ENCODE measurements at regions not wholly inside any gene's neighbourhood (a gene's known extent, or its start where the extent isn't known, plus 50 kb on each side); places are given as distances from the start of the nearest gene placed in this dataset.

DNA sequence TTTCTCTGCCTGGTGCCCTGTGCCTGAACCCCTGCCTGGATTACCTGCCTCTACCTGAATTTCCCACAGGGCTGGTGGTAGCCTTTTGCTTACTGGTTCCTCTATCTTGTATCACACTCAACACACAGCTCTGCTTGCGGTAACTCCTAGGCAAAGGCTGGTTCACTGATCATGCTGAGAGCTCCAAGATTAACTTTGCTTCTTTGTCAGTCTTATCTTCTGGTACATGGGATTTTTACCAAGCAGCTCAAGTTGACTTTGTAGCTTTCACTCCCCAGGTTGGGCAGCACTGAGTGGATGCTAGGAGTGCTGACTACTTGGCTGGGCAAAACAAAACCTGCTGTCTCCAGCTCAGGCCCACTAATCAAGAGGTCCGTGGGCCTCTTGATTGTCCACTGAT is 145.9 kb upstream of the GLRA1 start:
- H3K9me3 ChIP-seq = no peaks in the 10 kb centered on the region
- no peak overlapping the region for H3K27ac ChIP-seq
- H3K27me3 ChIP-seq = no peaks in the 10 kb centered on the region
- 79 to 88% methylated on average over 2 of the region's 2 CpGs for WGBS, 2 donors
- no peaks in the 10 kb centered on the region for H3K4me1 ChIP-seq
- DNase-seq = no peak
- no peak for TF ChIP-seq CTCF (IDR thresholded peaks at IDR 0.05)
- no peak for TF ChIP-seq EP300 (IDR thresholded peaks at IDR 0.05)
- TF ChIP-seq POLR2AphosphoS5 (IDR thresholded peaks at IDR 0.05) = no peak
- TF ChIP-seq POLR2A (IDR thresholded peaks at IDR 0.05) = no peak
- no peak for ATAC-seq (ENCODE audit: low FRiP score in 2 of 2)
- no peak overlapping the region for H3K4me3 ChIP-seq
- H3K36me3 ChIP-seq = no peaks in the 10 kb centered on the region

DNA sequence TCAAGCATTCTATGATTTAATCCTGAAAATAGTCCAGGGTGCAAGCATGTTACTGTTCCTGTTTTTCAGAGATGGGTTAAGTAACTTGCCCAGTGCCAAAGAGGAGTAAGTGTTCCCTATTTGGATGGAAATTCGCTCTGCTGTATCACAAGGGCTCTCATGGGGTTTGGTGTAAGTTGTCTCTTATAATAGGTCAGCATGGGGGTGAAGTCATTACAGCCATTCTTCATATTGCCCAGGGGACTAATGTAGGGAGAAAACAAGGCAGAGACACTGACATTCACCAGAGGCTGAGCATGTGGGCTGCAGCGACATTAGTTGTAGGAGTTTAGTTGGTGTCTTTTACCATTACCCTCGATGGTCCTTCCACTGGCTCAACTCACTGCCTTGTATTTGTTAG is 142.1 kb upstream of the GLRA1 start:
- Histone ChIP-seq H3K27me3 (no peaks in the 10 kb centered on the region), H3K4me3 (no peak overlapping the region), H3K36me3 (no peaks in the 10 kb centered on the region), H3K9me3 (no peaks in the 10 kb centered on the region), H3K27ac (no peak overlapping the region), H3K4me1 (no peaks in the 10 kb centered on the region)
- DNase-seq (no peak), ATAC-seq (ENCODE audit: low FRiP score in 2 of 2) (no peak)
- WGBS, 2 donors = 78 to 89% methylated on average over 3 of the region's 3 CpGs
- TF ChIP-seq EP300 (IDR thresholded peaks at IDR 0.05) (no peak), POLR2AphosphoS5 (IDR thresholded peaks at IDR 0.05) (no peak), CTCF (IDR thresholded peaks at IDR 0.05) (no peak), POLR2A (IDR thresholded peaks at IDR 0.05) (no peak)

DNA sequence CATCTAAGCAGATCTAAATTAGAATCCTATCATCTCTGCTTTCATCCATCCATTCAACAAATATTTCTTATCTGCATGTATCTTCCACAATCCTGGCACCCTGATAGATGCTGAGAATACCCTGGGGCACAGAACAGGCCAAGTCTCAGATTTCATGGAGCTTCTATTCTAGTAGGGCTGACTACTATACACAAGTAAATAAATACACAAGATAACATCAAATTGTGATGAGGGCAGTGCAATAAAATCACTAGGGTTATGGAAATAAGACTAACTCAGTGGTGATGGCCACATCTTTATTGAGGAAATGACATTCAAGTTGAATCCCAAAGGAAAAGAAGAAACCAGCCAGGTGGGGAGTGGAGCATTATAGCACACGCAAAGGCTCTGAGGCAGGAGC is 138.4 kb upstream of the GLRA1 start:
- ATAC-seq (ENCODE audit: low FRiP score in 2 of 2) = no peak
- WGBS, 2 donors = 85 to 100% methylated on average over 1 of the region's 1 CpG
- H3K4me1 ChIP-seq = no peaks in the 10 kb centered on the region
- DNase-seq = no peak
- no peaks in the 10 kb centered on the region for H3K27me3 ChIP-seq
- no peaks in the 10 kb centered on the region for H3K9me3 ChIP-seq
- TF ChIP-seq CTCF (IDR thresholded peaks at IDR 0.05) (no peak), EP300 (IDR thresholded peaks at IDR 0.05) (no peak), POLR2AphosphoS5 (IDR thresholded peaks at IDR 0.05) (no peak), POLR2A (IDR thresholded peaks at IDR 0.05) (no peak)
- H3K4me3 ChIP-seq = no peak overlapping the region
- H3K27ac ChIP-seq = no peak overlapping the region
- H3K36me3 ChIP-seq = no peaks in the 10 kb centered on the region

DNA sequence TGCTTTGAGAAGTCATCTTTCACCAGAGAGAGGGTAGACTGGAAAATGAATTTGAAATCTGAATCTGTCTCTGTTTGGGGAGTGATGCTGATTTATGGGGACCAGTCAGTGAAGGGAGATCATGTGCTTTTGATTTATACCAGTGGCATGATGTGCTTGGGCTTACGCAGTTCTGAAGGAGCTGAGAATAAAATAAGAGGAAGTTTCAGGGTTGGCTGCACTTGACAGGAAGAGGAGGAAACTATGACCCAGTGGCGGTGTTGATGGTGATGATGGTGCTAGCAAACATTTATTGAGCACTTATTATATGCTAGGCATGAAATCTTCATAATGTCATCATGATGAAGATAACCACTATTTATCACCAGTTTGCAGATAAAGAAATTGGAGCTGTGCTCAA is 136.4 kb upstream of the GLRA1 start:
- H3K4me3 ChIP-seq = no peak overlapping the region
- TF ChIP-seq CTCF (IDR thresholded peaks at IDR 0.05) (no peak), POLR2AphosphoS5 (IDR thresholded peaks at IDR 0.05) (no peak), POLR2A (IDR thresholded peaks at IDR 0.05) (no peak), EP300 (IDR thresholded peaks at IDR 0.05) (no peak)
- 69 to 71% methylated on average over 2 of the region's 2 CpGs for WGBS, 2 donors

GRCh38 chr5:152058267-152058666 is 133.6 kb upstream of the GLRA1 start:
- no peak for DNase-seq
- no peaks in the 10 kb centered on the region for H3K9me3 ChIP-seq
- 85 to 92% methylated on average over 6 of the region's 6 CpGs for WGBS, 2 donors
- H3K36me3 ChIP-seq = no peaks in the 10 kb centered on the region
- H3K27me3 ChIP-seq = no peaks in the 10 kb centered on the region
- ATAC-seq (ENCODE audit: low FRiP score in 2 of 2) = no peak
- TF ChIP-seq POLR2AphosphoS5 (IDR thresholded peaks at IDR 0.05) = no peak
- TF ChIP-seq EP300 (IDR thresholded peaks at IDR 0.05) = no peak
- TF ChIP-seq POLR2A (IDR thresholded peaks at IDR 0.05) = no peak
- no peak for TF ChIP-seq CTCF (IDR thresholded peaks at IDR 0.05)
- no peak overlapping the region for H3K27ac ChIP-seq
- no peaks in the 10 kb centered on the region for H3K4me1 ChIP-seq
- H3K4me3 ChIP-seq = no peak overlapping the region

More for the DNA sequence above, 136.4 kb upstream of the GLRA1 start:
- Histone ChIP-seq H3K4me1 (no peaks in the 10 kb centered on the region), H3K36me3 (no peaks in the 10 kb centered on the region), H3K9me3 (no peaks in the 10 kb centered on the region), H3K27ac (no peak overlapping the region), H3K27me3 (no peaks in the 10 kb centered on the region)
- ATAC-seq (ENCODE audit: low FRiP score in 2 of 2) (no peak), DNase-seq (no peak)
